ENCODE measurements at regions not wholly inside any gene's neighbourhood (a gene's known extent, or its start where the extent isn't known, plus 50 kb on each side); places are given as distances from the start of the nearest gene placed in this dataset.
"Not testable (repeated sequence)": the region's sequence is repeated elsewhere in the genome, so short reads cannot be mapped to it uniquely, and the experiment has no call there.

GRCh38 chr2:16210841-16211240 is 270.5 kb downstream of the MYCN start:
- DNase-seq: no peak

GRCh38 chr2:16209799-16210198 is 269.4 kb downstream of the MYCN start:
- no peak for DNase-seq

- no peak for DNase-seq
These were observed 268.6 kb downstream of the MYCN start for GRCh38 chr2:16208921-16209320.

GRCh38 chr2:16208241-16208797 is 268.0 kb downstream of the MYCN start:
- DNase-seq: no peak

- no peak for DNase-seq
These were observed 267.3 kb downstream of the MYCN start for GRCh38 chr2:16207611-16208010.

- DNase-seq: no peak
These were observed 266.8 kb downstream of the MYCN start for GRCh38 chr2:16207151-16207550.

GRCh38 chr2:16206191-16206944 is 266.0 kb downstream of the MYCN start:
- no peak for DNase-seq

GRCh38 chr2:16205631-16206030 is 265.3 kb downstream of the MYCN start:
- DNase-seq: no peak

- DNase-seq: peak; percentile 48
These were observed 264.7 kb downstream of the MYCN start for GRCh38 chr2:16204886-16205620.

GRCh38 chr2:16204251-16204650 is 263.9 kb downstream of the MYCN start:
- no peak for DNase-seq

GRCh38 chr2:16203691-16204090 is 263.3 kb downstream of the MYCN start:
- DNase-seq: no peak

GRCh38 chr2:16203069-16203468 is 262.7 kb downstream of the MYCN start:
- no peak for DNase-seq

GRCh38 chr2:16202266-16203020 is 262.1 kb downstream of the MYCN start:
- no peak for DNase-seq

GRCh38 chr2:16201848-16202247 is 261.5 kb downstream of the MYCN start:
- DNase-seq: no peak

- no peak for DNase-seq
These were observed 260.3 kb downstream of the MYCN start for GRCh38 chr2:16200554-16201193.

- no peak for DNase-seq
These were observed 259.7 kb downstream of the MYCN start for GRCh38 chr2:16199882-16200553.

- not testable (repeated sequence) for DNase-seq
These were observed 258.9 kb downstream of the MYCN start for GRCh38 chr2:16199241-16199640.

- DNase-seq: no peak
These were observed 258.0 kb downstream of the MYCN start for GRCh38 chr2:16198166-16198912.

- no peak for DNase-seq
These were observed 257.3 kb downstream of the MYCN start for GRCh38 chr2:16197504-16198147.

GRCh38 chr2:16196687-16197503 is 256.5 kb downstream of the MYCN start:
- no peak for DNase-seq
